ENCODE measurements at regions not wholly inside any gene's neighbourhood (a gene's known extent, or its start where the extent isn't known, plus 50 kb on each side); places are given as distances from the start of the nearest gene placed in this dataset.

- Histone ChIP-seq H4K91ac (ENCODE audit: low read depth, low read length, poor library complexity) (no peak overlapping the region), H2AFZ (ENCODE audit: low read length) (no peak overlapping the region), H3K4me2 (ENCODE audit: insufficient read depth, low read length, poor library complexity, severe bottlenecking) (no peak overlapping the region), H3K18ac (ENCODE audit: low read length) (no peak overlapping the region), H2BK5ac (ENCODE audit: low read length) (no peak overlapping the region), H3K23ac (ENCODE audit: low read depth, low read length, poor library complexity) (peak overlapping the region; percentile 76), H3K79me1 (ENCODE audit: low read depth, low read length) (no peaks in the 10 kb centered on the region), H3K14ac (ENCODE audit: low read length) (peak overlapping the region; percentile 9), H3K9me3 (replicated peaks in 1 of 2; ENCODE audit: control insufficient read depth in 2 of 2, insufficient read depth in 1 of 2, low read depth in 1 of 2, low read length in 2 of 2) (no peaks in the 10 kb centered on the region), H2BK120ac (ENCODE audit: low read depth, low read length) (no peak overlapping the region), H3K36me3 (replicated peaks in 1 of 2; ENCODE audit: control insufficient read depth in 2 of 2, insufficient read depth in 2 of 2, low read length in 2 of 2) (no peaks in the 10 kb centered on the region), H2BK15ac (ENCODE audit: low read length) (no peak overlapping the region), H3K27ac (replicated peaks; ENCODE audit: low read length) (no peak overlapping the region), H4K8ac (ENCODE audit: low read depth, low read length) (no peak overlapping the region), H3K9ac (ENCODE audit: low read depth, low read length, poor library complexity) (no peak overlapping the region), H2BK12ac (ENCODE audit: low read length) (no peak overlapping the region), H3K27me3 (ENCODE audit: control insufficient read depth in 3 of 3, insufficient read depth in 3 of 3, low read depth in 1 of 3, low read length in 3 of 3) (no peaks in the 10 kb centered on the region), H3K4me1 (ENCODE audit: control insufficient read depth in 2 of 2, insufficient read depth in 1 of 2, low read depth in 1 of 2, low read length in 2 of 2) (peaks cover 0 to 3% of the 10 kb centered on the region in 2 donors), H3K4me3 (ENCODE audit: low read length in 2 of 2) (no peak overlapping the region), H2AK5ac (ENCODE audit: low read depth, low read length) (peak overlapping the region; percentile 22), H3K4ac (ENCODE audit: low read length) (no peak overlapping the region)
- DNase-seq (ENCODE audit: low spot score): no peak
- WGBS, 2 donors (ENCODE audit: extremely low coverage in 2 of 2, insufficient read length in 2 of 2, insufficient replicate concordance in 1 of 2): no CpG with 5 or more reads among the region's 11 CpGs
These were observed 560.5 kb upstream of the MKI67 start for GRCh38 chr10:128686630-128687278.

- no peak overlapping the region for H3K4me3 ChIP-seq (ENCODE audit: low read length in 2 of 2)
- H2BK5ac ChIP-seq (ENCODE audit: low read length): no peak overlapping the region
- H3K27ac ChIP-seq (replicated peaks; ENCODE audit: low read length): no peak overlapping the region
- peaks cover 0 to 3% of the 10 kb centered on the region in 2 donors for H3K4me1 ChIP-seq (ENCODE audit: control insufficient read depth in 2 of 2, insufficient read depth in 1 of 2, low read depth in 1 of 2, low read length in 2 of 2)
- H4K91ac ChIP-seq (ENCODE audit: low read depth, low read length, poor library complexity): no peak overlapping the region
- no peak for DNase-seq (ENCODE audit: low spot score)
- no peak overlapping the region for H3K18ac ChIP-seq (ENCODE audit: low read length)
- H3K14ac ChIP-seq (ENCODE audit: low read length): no peak overlapping the region
- no peaks in the 10 kb centered on the region for H3K36me3 ChIP-seq (replicated peaks in 1 of 2; ENCODE audit: control insufficient read depth in 2 of 2, insufficient read depth in 2 of 2, low read length in 2 of 2)
- no peak overlapping the region for H2BK120ac ChIP-seq (ENCODE audit: low read depth, low read length)
- H2AK5ac ChIP-seq (ENCODE audit: low read depth, low read length): no peak overlapping the region
- H3K23ac ChIP-seq (ENCODE audit: low read depth, low read length, poor library complexity): no peak overlapping the region
- no peaks in the 10 kb centered on the region for H3K27me3 ChIP-seq (ENCODE audit: control insufficient read depth in 3 of 3, insufficient read depth in 3 of 3, low read depth in 1 of 3, low read length in 3 of 3)
- no peak overlapping the region for H2BK12ac ChIP-seq (ENCODE audit: low read length)
- no peak overlapping the region for H3K9ac ChIP-seq (ENCODE audit: low read depth, low read length, poor library complexity)
- no peak overlapping the region for H3K4me2 ChIP-seq (ENCODE audit: insufficient read depth, low read length, poor library complexity, severe bottlenecking)
- no CpG with 5 or more reads among the region's 3 CpGs for WGBS, 2 donors (ENCODE audit: extremely low coverage in 2 of 2, insufficient read length in 2 of 2, insufficient replicate concordance in 1 of 2)
- no peak overlapping the region for H2AFZ ChIP-seq (ENCODE audit: low read length)
- H3K9me3 ChIP-seq (replicated peaks in 1 of 2; ENCODE audit: control insufficient read depth in 2 of 2, insufficient read depth in 1 of 2, low read depth in 1 of 2, low read length in 2 of 2): no peaks in the 10 kb centered on the region
- H3K4ac ChIP-seq (ENCODE audit: low read length): no peak overlapping the region
- H4K8ac ChIP-seq (ENCODE audit: low read depth, low read length): no peak overlapping the region
- no peak overlapping the region for H2BK15ac ChIP-seq (ENCODE audit: low read length)
- H3K79me1 ChIP-seq (ENCODE audit: low read depth, low read length): no peaks in the 10 kb centered on the region
These were observed 561.2 kb upstream of the MKI67 start for GRCh38 chr10:128687408-128687807.

- H2AFZ ChIP-seq (ENCODE audit: low read length): no peak overlapping the region
- no peak overlapping the region for H4K8ac ChIP-seq (ENCODE audit: low read depth, low read length)
- no peaks in the 10 kb centered on the region for H3K9me3 ChIP-seq (replicated peaks in 1 of 2; ENCODE audit: control insufficient read depth in 2 of 2, insufficient read depth in 1 of 2, low read depth in 1 of 2, low read length in 2 of 2)
- H2AK5ac ChIP-seq (ENCODE audit: low read depth, low read length): no peak overlapping the region
- H3K4me3 ChIP-seq (ENCODE audit: low read length in 2 of 2): no peak overlapping the region
- WGBS, 2 donors (ENCODE audit: extremely low coverage in 2 of 2, insufficient read length in 2 of 2, insufficient replicate concordance in 1 of 2): no CpG with 5 or more reads among the region's 14 CpGs
- no peak overlapping the region for H3K18ac ChIP-seq (ENCODE audit: low read length)
- H2BK5ac ChIP-seq (ENCODE audit: low read length): no peak overlapping the region
- H3K23ac ChIP-seq (ENCODE audit: low read depth, low read length, poor library complexity): no peak overlapping the region
- H4K91ac ChIP-seq (ENCODE audit: low read depth, low read length, poor library complexity): no peak overlapping the region
- no peak for DNase-seq (ENCODE audit: low spot score)
- no peak overlapping the region for H3K4me2 ChIP-seq (ENCODE audit: insufficient read depth, low read length, poor library complexity, severe bottlenecking)
- H2BK120ac ChIP-seq (ENCODE audit: low read depth, low read length): no peak overlapping the region
- H3K4me1 ChIP-seq (ENCODE audit: control insufficient read depth in 2 of 2, insufficient read depth in 1 of 2, low read depth in 1 of 2, low read length in 2 of 2): peaks cover 0 to 4% of the 10 kb centered on the region in 2 donors
- no peak overlapping the region for H2BK12ac ChIP-seq (ENCODE audit: low read length)
- no peaks in the 10 kb centered on the region for H3K36me3 ChIP-seq (replicated peaks in 1 of 2; ENCODE audit: control insufficient read depth in 2 of 2, insufficient read depth in 2 of 2, low read length in 2 of 2)
- H3K4ac ChIP-seq (ENCODE audit: low read length): no peak overlapping the region
- no peak overlapping the region for H3K9ac ChIP-seq (ENCODE audit: low read depth, low read length, poor library complexity)
- no peaks in the 10 kb centered on the region for H3K79me1 ChIP-seq (ENCODE audit: low read depth, low read length)
- H3K27ac ChIP-seq (replicated peaks; ENCODE audit: low read length): no peak overlapping the region
- no peak overlapping the region for H2BK15ac ChIP-seq (ENCODE audit: low read length)
- H3K27me3 ChIP-seq (ENCODE audit: control insufficient read depth in 3 of 3, insufficient read depth in 3 of 3, low read depth in 1 of 3, low read length in 3 of 3): no peaks in the 10 kb centered on the region
- H3K14ac ChIP-seq (ENCODE audit: low read length): no peak overlapping the region
These were observed 561.8 kb upstream of the MKI67 start for GRCh38 chr10:128687927-128688549.

DNA sequence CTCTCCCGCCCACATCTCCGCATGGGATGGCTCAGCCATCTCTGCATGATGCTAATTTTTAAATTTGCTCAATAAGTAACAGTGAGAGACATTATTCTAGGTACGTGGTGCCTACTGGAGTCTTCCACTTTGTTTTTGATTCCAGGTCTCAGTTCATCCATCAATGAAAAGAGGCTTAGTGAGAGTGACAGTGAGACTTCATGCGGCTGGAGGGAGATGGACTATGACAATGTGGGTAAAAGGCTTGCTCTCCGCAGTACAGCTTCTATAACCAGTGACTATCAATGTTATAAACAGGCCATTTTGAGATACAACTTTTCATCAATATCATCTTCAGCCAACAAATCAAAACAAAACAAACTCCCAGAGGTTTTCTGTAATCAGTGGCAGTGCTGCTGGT lies 563.4 kb upstream of the MKI67 start:
- WGBS, 2 donors (ENCODE audit: extremely low coverage in 2 of 2, insufficient read length in 2 of 2, insufficient replicate concordance in 1 of 2): no CpG with 5 or more reads among the region's 5 CpGs
- Histone ChIP-seq H3K9ac (ENCODE audit: low read depth, low read length, poor library complexity) (no peak overlapping the region), H3K36me3 (replicated peaks in 1 of 2; ENCODE audit: control insufficient read depth in 2 of 2, insufficient read depth in 2 of 2, low read length in 2 of 2) (no peaks in the 10 kb centered on the region), H3K4me3 (ENCODE audit: low read length in 2 of 2) (no peak overlapping the region), H2BK120ac (ENCODE audit: low read depth, low read length) (no peak overlapping the region), H3K4me2 (ENCODE audit: insufficient read depth, low read length, poor library complexity, severe bottlenecking) (no peak overlapping the region), H2BK15ac (ENCODE audit: low read length) (no peak overlapping the region), H3K27ac (replicated peaks; ENCODE audit: low read length) (no peak overlapping the region), H4K8ac (ENCODE audit: low read depth, low read length) (no peak overlapping the region), H2AK5ac (ENCODE audit: low read depth, low read length) (no peak overlapping the region), H3K23ac (ENCODE audit: low read depth, low read length, poor library complexity) (no peak overlapping the region), H3K14ac (ENCODE audit: low read length) (no peak overlapping the region), H3K79me1 (ENCODE audit: low read depth, low read length) (no peaks in the 10 kb centered on the region), H2BK12ac (ENCODE audit: low read length) (no peak overlapping the region), H2AFZ (ENCODE audit: low read length) (no peak overlapping the region), H3K4ac (ENCODE audit: low read length) (no peak overlapping the region), H3K9me3 (replicated peaks in 1 of 2; ENCODE audit: control insufficient read depth in 2 of 2, insufficient read depth in 1 of 2, low read depth in 1 of 2, low read length in 2 of 2) (no peaks in the 10 kb centered on the region), H4K91ac (ENCODE audit: low read depth, low read length, poor library complexity) (no peak overlapping the region), H3K18ac (ENCODE audit: low read length) (no peak overlapping the region), H2BK5ac (ENCODE audit: low read length) (no peak overlapping the region), H3K27me3 (ENCODE audit: control insufficient read depth in 3 of 3, insufficient read depth in 3 of 3, low read depth in 1 of 3, low read length in 3 of 3) (no peaks in the 10 kb centered on the region), H3K4me1 (ENCODE audit: control insufficient read depth in 2 of 2, insufficient read depth in 1 of 2, low read depth in 1 of 2, low read length in 2 of 2) (peaks cover 0 to 8% of the 10 kb centered on the region in 2 donors)
- DNase-seq (ENCODE audit: low spot score): no peak

Measured in neuronal stem cell (in vitro differentiated cells).